ENCODE measurements at regions not wholly inside any gene's neighbourhood (a gene's known extent, or its start where the extent isn't known, plus 50 kb on each side); places are given as distances from the start of the nearest gene placed in this dataset.

DNA sequence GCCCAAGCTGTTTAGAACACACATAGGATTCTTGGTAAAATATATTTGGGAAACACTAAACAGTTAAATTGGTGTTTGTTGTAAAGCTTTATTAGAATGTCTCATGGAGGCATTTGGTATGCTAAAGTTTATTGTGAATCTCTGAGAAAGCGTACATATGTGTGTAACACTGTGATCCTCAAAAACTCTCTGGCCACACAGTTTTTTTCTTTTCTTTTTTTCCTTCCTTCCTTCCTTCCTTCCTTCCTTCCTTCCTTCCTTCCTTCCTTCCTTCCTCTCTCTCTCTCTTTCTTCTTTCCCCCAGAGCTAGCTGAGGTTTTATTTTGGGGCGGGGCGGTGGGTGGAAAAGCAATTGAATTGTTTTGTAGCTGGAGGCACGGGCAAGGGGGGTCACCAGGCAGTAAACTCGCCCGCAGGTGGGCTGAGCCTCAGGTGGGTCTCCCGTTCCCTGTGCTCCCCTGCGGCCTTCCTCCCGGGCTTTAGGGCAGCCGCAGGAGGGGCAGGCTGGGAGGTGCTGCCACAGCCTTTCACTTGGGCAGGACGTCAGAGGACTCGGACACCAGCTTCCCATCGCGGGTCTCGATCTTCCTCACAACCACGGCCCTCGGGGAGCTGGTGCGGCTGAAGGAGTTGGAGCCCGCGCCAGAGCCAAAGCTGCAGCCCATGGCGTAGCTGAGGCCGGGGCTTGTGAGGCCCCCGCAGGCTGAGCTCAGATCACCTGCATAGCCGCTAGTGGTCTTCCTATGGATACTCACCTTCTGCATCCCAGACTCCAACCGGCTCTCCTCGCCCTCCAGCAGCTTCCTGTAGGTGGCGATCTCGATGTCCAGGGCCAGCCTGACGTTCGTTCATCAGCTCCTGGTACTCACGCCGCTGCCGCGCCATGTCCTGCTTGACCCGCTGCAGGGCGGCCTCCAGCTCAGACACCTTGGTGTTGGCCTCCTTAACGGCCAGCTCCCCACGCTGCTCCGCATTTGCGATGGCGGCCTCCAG, 459.0 kb downstream of the GATA3 start:
- Histone ChIP-seq H3K18ac (ENCODE audit: low read length) (no peak overlapping the region), H3K79me1 (ENCODE audit: low read length) (no peaks in the 10 kb centered on the region), H3K9ac (ENCODE audit: low read length) (no peak overlapping the region), H3K4ac (ENCODE audit: low read depth, low read length) (no peak overlapping the region), H3K36me3 (ENCODE audit: control insufficient read depth, insufficient read depth, low read length) (no peaks in the 10 kb centered on the region), H3K4me2 (ENCODE audit: low read length) (no peak overlapping the region), H3K79me2 (ENCODE audit: control insufficient read depth, insufficient read depth, low read length) (no peaks in the 10 kb centered on the region), H4K5ac (ENCODE audit: low read length) (no peak overlapping the region), H3K27ac (ENCODE audit: low read depth, low read length) (no peak overlapping the region), H4K8ac (ENCODE audit: low read depth, low read length) (no peak overlapping the region), H2AK5ac (ENCODE audit: low read length) (no peak overlapping the region), H3K4me1 (ENCODE audit: control insufficient read depth, low read depth, low read length) (peaks cover 3% of the 10 kb centered on the region), H3K56ac (ENCODE audit: low read length) (no peak overlapping the region), H3K4me3 (ENCODE audit: low read length) (no peak overlapping the region), H2BK5ac (ENCODE audit: low read length) (no peak overlapping the region), H3K27me3 (ENCODE audit: insufficient read depth, low read length, poor library complexity) (no peaks in the 10 kb centered on the region), H2BK120ac (ENCODE audit: low read depth, low read length) (no peak overlapping the region), H2BK15ac (replicated peaks; ENCODE audit: low read depth) (no peak overlapping the region), H3K23ac (ENCODE audit: low read length) (no peak overlapping the region)
- DNase-seq, result peak; percentile 47
- WGBS (ENCODE audit: extremely low coverage, insufficient coverage, low lambda C conversion rate), result no CpG with 5 or more reads among the region's 41 CpGs

DNA sequence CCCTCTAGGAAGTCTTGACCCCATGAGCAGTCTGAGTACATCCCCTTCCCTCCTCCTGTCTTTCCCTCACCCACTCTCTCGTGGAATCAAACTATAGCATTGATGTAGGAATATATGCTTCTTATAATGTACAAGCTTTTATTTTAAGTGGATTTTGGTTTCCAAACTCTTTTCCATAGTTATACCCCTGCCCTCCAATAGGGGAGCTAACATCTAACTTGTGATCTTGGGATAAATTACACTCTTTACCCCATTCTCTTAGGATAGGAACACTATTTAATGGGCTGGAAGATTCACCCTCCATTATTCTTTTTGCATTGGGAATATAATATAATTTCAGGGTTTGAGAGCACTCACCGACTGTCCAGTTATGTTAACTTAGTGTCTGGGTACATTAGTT, 465.9 kb downstream of the GATA3 start:
- WGBS (ENCODE audit: extremely low coverage, insufficient coverage, low lambda C conversion rate), result no CpG with 5 or more reads among the region's 2 CpGs
- Histone ChIP-seq H2BK5ac (ENCODE audit: low read length) (no peak overlapping the region), H4K5ac (ENCODE audit: low read length) (no peak overlapping the region), H3K4me2 (ENCODE audit: low read length) (no peak overlapping the region), H3K4me3 (ENCODE audit: low read length) (no peak overlapping the region), H4K8ac (ENCODE audit: low read depth, low read length) (no peak overlapping the region), H3K56ac (ENCODE audit: low read length) (no peak overlapping the region), H3K23ac (ENCODE audit: low read length) (no peak overlapping the region), H3K27me3 (ENCODE audit: insufficient read depth, low read length, poor library complexity) (no peaks in the 10 kb centered on the region), H3K36me3 (ENCODE audit: control insufficient read depth, insufficient read depth, low read length) (no peaks in the 10 kb centered on the region), H3K27ac (ENCODE audit: low read depth, low read length) (no peak overlapping the region), H3K18ac (ENCODE audit: low read length) (no peak overlapping the region), H3K9ac (ENCODE audit: low read length) (no peak overlapping the region), H2BK15ac (replicated peaks; ENCODE audit: low read depth) (no peak overlapping the region), H2BK120ac (ENCODE audit: low read depth, low read length) (no peak overlapping the region), H2AK5ac (ENCODE audit: low read length) (no peak overlapping the region), H3K4me1 (ENCODE audit: control insufficient read depth, low read depth, low read length) (peaks cover 3% of the 10 kb centered on the region), H3K79me2 (ENCODE audit: control insufficient read depth, insufficient read depth, low read length) (no peaks in the 10 kb centered on the region), H3K79me1 (ENCODE audit: low read length) (no peaks in the 10 kb centered on the region), H3K4ac (ENCODE audit: low read depth, low read length) (no peak overlapping the region)
- no peak for DNase-seq

DNA sequence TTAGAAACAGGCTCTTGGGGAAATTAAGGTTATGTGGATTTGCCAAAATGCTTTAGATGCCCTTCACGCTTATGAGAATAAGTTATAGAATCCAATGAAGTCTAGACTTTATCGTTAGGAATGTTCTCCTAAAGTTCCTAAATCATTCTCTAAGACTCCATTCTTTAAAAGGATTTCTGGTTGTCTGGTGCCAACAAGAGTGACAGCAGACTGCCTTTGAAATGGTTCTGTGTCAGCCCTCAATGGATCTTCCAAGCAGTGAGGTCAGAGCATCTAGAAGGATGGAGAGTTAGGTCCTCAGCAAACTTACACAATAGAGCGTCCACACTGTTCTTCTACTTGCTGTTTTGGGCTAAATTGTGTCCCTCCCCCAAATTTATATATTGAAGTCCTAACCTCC, 473.3 kb downstream of the GATA3 start:
- H3K27ac ChIP-seq (ENCODE audit: low read depth, low read length), result no peak overlapping the region
- DNase-seq, result no peak
- no peak overlapping the region for H3K56ac ChIP-seq (ENCODE audit: low read length)
- no peak overlapping the region for H3K9ac ChIP-seq (ENCODE audit: low read length)
- no peak overlapping the region for H3K18ac ChIP-seq (ENCODE audit: low read length)
- no peak overlapping the region for H2BK5ac ChIP-seq (ENCODE audit: low read length)
- H2AK5ac ChIP-seq (ENCODE audit: low read length), result no peak overlapping the region
- no peak overlapping the region for H4K8ac ChIP-seq (ENCODE audit: low read depth, low read length)
- H2BK120ac ChIP-seq (ENCODE audit: low read depth, low read length), result no peak overlapping the region
- H3K4me1 ChIP-seq (ENCODE audit: control insufficient read depth, low read depth, low read length), result no peaks in the 10 kb centered on the region
- H3K4me3 ChIP-seq (ENCODE audit: low read length), result no peak overlapping the region
- H3K36me3 ChIP-seq (ENCODE audit: control insufficient read depth, insufficient read depth, low read length), result no peaks in the 10 kb centered on the region
- no peak overlapping the region for H3K23ac ChIP-seq (ENCODE audit: low read length)
- no peak overlapping the region for H2BK15ac ChIP-seq (replicated peaks; ENCODE audit: low read depth)
- H3K27me3 ChIP-seq (ENCODE audit: insufficient read depth, low read length, poor library complexity), result no peaks in the 10 kb centered on the region
- H3K79me1 ChIP-seq (ENCODE audit: low read length), result no peaks in the 10 kb centered on the region
- no peak overlapping the region for H3K4me2 ChIP-seq (ENCODE audit: low read length)
- WGBS (ENCODE audit: extremely low coverage, insufficient coverage, low lambda C conversion rate), result no CpG with 5 or more reads among the region's 3 CpGs
- no peak overlapping the region for H3K4ac ChIP-seq (ENCODE audit: low read depth, low read length)
- no peak overlapping the region for H4K5ac ChIP-seq (ENCODE audit: low read length)
- no peaks in the 10 kb centered on the region for H3K79me2 ChIP-seq (ENCODE audit: control insufficient read depth, insufficient read depth, low read length)

DNA sequence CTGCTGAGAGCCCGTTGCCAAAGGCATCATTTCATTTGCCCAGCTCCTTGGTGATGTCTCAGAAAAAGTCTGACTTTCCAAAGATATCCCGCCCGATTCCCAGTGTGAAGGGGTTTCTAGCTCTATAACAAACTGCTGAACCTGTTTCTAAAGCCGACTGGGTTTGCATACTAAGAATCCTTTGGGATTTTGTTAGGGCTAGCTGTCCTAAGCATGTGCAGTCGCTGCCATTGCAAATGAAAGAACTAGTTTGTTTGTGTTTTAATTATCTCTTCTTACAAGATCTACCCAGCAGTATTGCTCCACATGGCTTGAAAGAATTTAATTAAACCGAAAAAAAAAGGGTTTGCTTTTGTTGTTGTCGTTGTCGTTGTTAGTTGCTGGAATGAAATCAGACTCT, 476.6 kb downstream of the GATA3 start:
- H2BK15ac ChIP-seq (replicated peaks; ENCODE audit: low read depth), result no peak overlapping the region
- H4K8ac ChIP-seq (ENCODE audit: low read depth, low read length), result no peak overlapping the region
- H3K9ac ChIP-seq (ENCODE audit: low read length), result no peak overlapping the region
- no peaks in the 10 kb centered on the region for H3K79me2 ChIP-seq (ENCODE audit: control insufficient read depth, insufficient read depth, low read length)
- no peak overlapping the region for H2BK120ac ChIP-seq (ENCODE audit: low read depth, low read length)
- no peak overlapping the region for H3K18ac ChIP-seq (ENCODE audit: low read length)
- no peaks in the 10 kb centered on the region for H3K27me3 ChIP-seq (ENCODE audit: insufficient read depth, low read length, poor library complexity)
- no peak overlapping the region for H3K4me3 ChIP-seq (ENCODE audit: low read length)
- no peak overlapping the region for H3K23ac ChIP-seq (ENCODE audit: low read length)
- no peak overlapping the region for H2AK5ac ChIP-seq (ENCODE audit: low read length)
- no peak overlapping the region for H3K56ac ChIP-seq (ENCODE audit: low read length)
- no peaks in the 10 kb centered on the region for H3K36me3 ChIP-seq (ENCODE audit: control insufficient read depth, insufficient read depth, low read length)
- no peak overlapping the region for H3K27ac ChIP-seq (ENCODE audit: low read depth, low read length)
- H3K79me1 ChIP-seq (ENCODE audit: low read length), result no peaks in the 10 kb centered on the region
- no peak overlapping the region for H3K4me2 ChIP-seq (ENCODE audit: low read length)
- H4K5ac ChIP-seq (ENCODE audit: low read length), result no peak overlapping the region
- H3K4me1 ChIP-seq (ENCODE audit: control insufficient read depth, low read depth, low read length), result no peaks in the 10 kb centered on the region
- no CpG with 5 or more reads among the region's 8 CpGs for WGBS (ENCODE audit: extremely low coverage, insufficient coverage, low lambda C conversion rate)
- no peak overlapping the region for H3K4ac ChIP-seq (ENCODE audit: low read depth, low read length)
- H2BK5ac ChIP-seq (ENCODE audit: low read length), result no peak overlapping the region
- no peak for DNase-seq

DNA sequence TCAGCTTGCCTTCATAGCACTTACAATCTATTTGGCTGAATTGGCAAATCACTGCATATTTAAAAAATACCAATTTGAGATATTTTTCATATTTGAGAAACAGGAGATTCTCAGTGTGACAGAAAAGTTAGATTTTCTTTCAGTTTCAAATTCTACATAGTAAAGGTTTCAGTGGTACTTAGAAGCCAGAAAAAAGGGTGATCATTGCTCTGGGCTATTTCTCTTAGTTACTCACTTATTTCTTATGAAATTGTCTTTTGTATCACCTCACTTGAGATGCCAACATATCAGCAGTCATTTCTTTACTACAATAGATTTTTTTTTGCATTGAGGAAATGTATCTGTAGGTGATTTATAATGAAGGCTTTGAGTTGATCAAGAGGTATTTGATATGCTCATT, 478.2 kb downstream of the GATA3 start:
- Histone ChIP-seq H3K4me1 (ENCODE audit: control insufficient read depth, low read depth, low read length) (no peaks in the 10 kb centered on the region), H3K79me2 (ENCODE audit: control insufficient read depth, insufficient read depth, low read length) (no peaks in the 10 kb centered on the region), H3K79me1 (ENCODE audit: low read length) (no peaks in the 10 kb centered on the region), H2BK15ac (replicated peaks; ENCODE audit: low read depth) (no peak overlapping the region), H3K36me3 (ENCODE audit: control insufficient read depth, insufficient read depth, low read length) (no peaks in the 10 kb centered on the region), H3K27ac (ENCODE audit: low read depth, low read length) (no peak overlapping the region), H2AK5ac (ENCODE audit: low read length) (no peak overlapping the region), H3K4ac (ENCODE audit: low read depth, low read length) (no peak overlapping the region), H3K4me2 (ENCODE audit: low read length) (no peak overlapping the region), H2BK5ac (ENCODE audit: low read length) (no peak overlapping the region), H3K18ac (ENCODE audit: low read length) (no peak overlapping the region), H3K56ac (ENCODE audit: low read length) (no peak overlapping the region), H3K23ac (ENCODE audit: low read length) (no peak overlapping the region), H3K9ac (ENCODE audit: low read length) (no peak overlapping the region), H3K4me3 (ENCODE audit: low read length) (no peak overlapping the region), H2BK120ac (ENCODE audit: low read depth, low read length) (no peak overlapping the region), H4K5ac (ENCODE audit: low read length) (no peak overlapping the region), H4K8ac (ENCODE audit: low read depth, low read length) (no peak overlapping the region), H3K27me3 (ENCODE audit: insufficient read depth, low read length, poor library complexity) (no peaks in the 10 kb centered on the region)
- no peak for DNase-seq

DNA sequence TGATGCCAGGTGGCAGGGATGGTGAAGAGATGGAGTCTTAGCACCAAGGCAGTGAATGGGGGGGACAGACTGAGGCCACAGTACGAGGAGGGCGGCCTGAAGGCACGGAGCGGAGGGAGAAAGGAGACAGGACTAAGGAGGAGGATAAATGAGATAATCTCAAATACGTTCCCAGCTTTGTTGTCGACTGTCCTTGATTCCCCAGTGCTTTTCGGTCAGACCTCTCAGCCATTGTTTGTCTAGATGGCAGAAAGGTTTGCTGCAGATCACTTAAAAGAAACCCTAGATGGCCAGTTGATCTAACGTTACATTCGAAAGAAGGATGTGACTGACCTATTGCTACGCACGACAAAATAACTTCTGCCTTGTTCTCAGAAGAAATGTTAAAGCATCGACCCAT, 479.0 kb downstream of the GATA3 start:
- no CpG with 5 or more reads among the region's 12 CpGs for WGBS (ENCODE audit: extremely low coverage, insufficient coverage, low lambda C conversion rate)
- H3K4me2 ChIP-seq (ENCODE audit: low read length), result no peak overlapping the region

More for the DNA sequence above, 479.0 kb downstream of the GATA3 start:
- H4K8ac ChIP-seq (ENCODE audit: low read depth, low read length), result no peak overlapping the region
- H3K4me1 ChIP-seq (ENCODE audit: control insufficient read depth, low read depth, low read length), result no peaks in the 10 kb centered on the region
- H4K5ac ChIP-seq (ENCODE audit: low read length), result no peak overlapping the region
- no peaks in the 10 kb centered on the region for H3K79me2 ChIP-seq (ENCODE audit: control insufficient read depth, insufficient read depth, low read length)
- no peak overlapping the region for H2AK5ac ChIP-seq (ENCODE audit: low read length)
- no peak for DNase-seq
- H3K56ac ChIP-seq (ENCODE audit: low read length), result no peak overlapping the region
- no peak overlapping the region for H3K4ac ChIP-seq (ENCODE audit: low read depth, low read length)
- H3K27ac ChIP-seq (ENCODE audit: low read depth, low read length), result no peak overlapping the region
- H3K9ac ChIP-seq (ENCODE audit: low read length), result no peak overlapping the region
- no peak overlapping the region for H3K23ac ChIP-seq (ENCODE audit: low read length)
- H3K18ac ChIP-seq (ENCODE audit: low read length), result no peak overlapping the region
- no peak overlapping the region for H2BK120ac ChIP-seq (ENCODE audit: low read depth, low read length)
- no peaks in the 10 kb centered on the region for H3K79me1 ChIP-seq (ENCODE audit: low read length)
- H3K27me3 ChIP-seq (ENCODE audit: insufficient read depth, low read length, poor library complexity), result no peaks in the 10 kb centered on the region
- no peak overlapping the region for H3K4me3 ChIP-seq (ENCODE audit: low read length)
- H2BK15ac ChIP-seq (replicated peaks; ENCODE audit: low read depth), result no peak overlapping the region
- H2BK5ac ChIP-seq (ENCODE audit: low read length), result no peak overlapping the region
- H3K36me3 ChIP-seq (ENCODE audit: control insufficient read depth, insufficient read depth, low read length), result no peaks in the 10 kb centered on the region

Measured in mesendoderm (in vitro differentiated cells).